Neural progenitor cell (in vitro differentiated cells): ENCODE measurements at regions not wholly inside any gene's neighbourhood (a gene's known extent, or its start where the extent isn't known, plus 50 kb on each side); places are given as distances from the start of the nearest gene placed in this dataset.

Source experiments
- DNase-seq: peaks from one replicate; pipeline ENCODE4 v3.0.0-alpha.2; 2016; ENCODE audit warnings: low spot score
- H2AFZ ChIP-seq: fragments of 200-600 bp; sonication (generic); replicated peaks from 2 replicates; pipeline ENCODE4 v1.6.1; 2016; ENCODE audit warnings: antibody characterized with exemption
- H3F3A ChIP-seq: fragments of 200-600 bp; sonication (generic); 2 replicates; pipeline ENCODE4 v1.6.1; 2016; ENCODE audit warnings: antibody characterized with exemption, low read depth
- H3K27ac ChIP-seq: fragments of 200-600 bp; sonication (generic); 2 replicates; pipeline ENCODE4 v1.5.1; 2016; ENCODE audit warnings: mild to moderate bottlenecking
- H3K27me3 ChIP-seq: fragments of 200-600 bp; sonication (generic); 2 replicates; pipeline ENCODE4 v1.6.1; 2016; ENCODE audit warnings: mild to moderate bottlenecking, moderate library complexity
- H3K36me3 ChIP-seq: fragments of 200-600 bp; sonication (generic); 2 replicates; pipeline ENCODE4 v1.5.1; 2016
- H3K4me1 ChIP-seq: fragments of 200-600 bp; sonication (generic); 2 replicates; pipeline ENCODE4 v1.6.1; 2016; ENCODE audit warnings: mixed run types
- H3K4me2 ChIP-seq: fragments of 200-600 bp; sonication (generic); 2 replicates; pipeline ENCODE4 v1.6.1; 2016
- H3K4me3 ChIP-seq: fragments of 200-600 bp; sonication (generic); 2 replicates; pipeline ENCODE4 v1.5.1; 2016
- H3K79me2 ChIP-seq: fragments of 200-600 bp; sonication (generic); 2 replicates; pipeline ENCODE4 v1.6.1; 2016; ENCODE audit warnings: low read depth
- H3K9ac ChIP-seq: fragments of 200-600 bp; sonication (generic); 2 replicates; pipeline ENCODE4 v1.6.1; 2016
- H3K9me3 ChIP-seq: fragments of 200-600 bp; sonication (generic); 2 replicates; pipeline ENCODE4 v1.5.1; 2016; ENCODE audit warnings: low read depth
- H4K20me1 ChIP-seq: fragments of 200-600 bp; sonication (generic); 2 replicates; pipeline ENCODE4 v1.6.1; 2016; ENCODE audit warnings: low read depth
- H3K27ac Mint-ChIP-seq: 3 replicates; pipeline ENCODE4 v1.8.0; 2021; ENCODE audit warnings: mixed read lengths
- H3K27me3 Mint-ChIP-seq: 2 replicates; pipeline ENCODE4 v1.8.0; 2022; ENCODE audit warnings: low read depth, mild to moderate bottlenecking, inconsistent platforms, moderate library complexity, mixed read lengths; ENCODE audit not compliant: insufficient read depth
- H3K36me3 Mint-ChIP-seq: 3 replicates; pipeline ENCODE4 v1.8.0; 2021; ENCODE audit warnings: mixed read lengths
- H3K4me1 Mint-ChIP-seq: 3 replicates; pipeline ENCODE4 v1.8.0; 2021; ENCODE audit warnings: mixed read lengths
- H3K4me3 Mint-ChIP-seq: 3 replicates; pipeline ENCODE4 v1.8.0; 2021; ENCODE audit warnings: mild to moderate bottlenecking, moderate library complexity, mixed read lengths
- H3K9me3 Mint-ChIP-seq: 3 replicates; pipeline ENCODE4 v1.8.0; 2020; ENCODE audit warnings: mixed read lengths
- EZH2 ChIP-seq: fragments of 200-600 bp; sonication (generic); IDR thresholded peaks from 2 replicates; pipeline ENCODE4 v1.6.1; 2017; ENCODE audit warnings: antibody characterized with exemption, mild to moderate bottlenecking, moderate library complexity
- EZH2phosphoT487 ChIP-seq: fragments of 200-600 bp; sonication (generic); IDR thresholded peaks from 2 replicates; pipeline ENCODE4 v1.6.1; 2017; ENCODE audit warnings: antibody characterized with exemption
- TF ChIP-seq, protein P1 (sequence below): fragments of 200-600 bp; sonication (generic); IDR thresholded peaks from 2 replicates; pipeline ENCODE4 v1.5.1; 2017; ENCODE audit warnings: antibody characterized with exemption, mild to moderate bottlenecking

DNA sequence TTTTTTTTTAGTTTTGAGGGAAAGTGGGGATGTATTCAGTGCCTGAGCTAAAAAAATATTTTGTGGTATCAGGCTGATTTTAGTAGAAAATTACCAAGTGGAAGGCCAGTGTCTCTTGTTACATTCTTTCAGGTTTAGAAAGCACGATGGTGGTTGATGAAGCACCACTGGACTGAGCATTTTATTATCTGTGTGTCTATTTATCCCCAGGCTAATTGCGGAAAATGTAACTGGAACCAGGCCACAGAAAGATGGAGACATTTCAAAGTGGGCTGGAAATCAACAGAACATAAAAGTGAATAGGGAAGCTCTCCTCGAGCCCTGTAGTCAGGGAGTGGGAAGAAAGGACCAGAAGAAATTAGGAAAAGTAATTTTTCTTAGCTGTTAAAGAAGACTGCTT is 261.0 kb downstream of the STK31 start:
- no peaks in the 10 kb centered on the region for H3K79me2 ChIP-seq
- peaks cover 6% of the 10 kb centered on the region for H3K27me3 Mint-ChIP-seq
- peaks cover 15% of the 10 kb centered on the region for H3K9me3 Mint-ChIP-seq
- no peak overlapping the region for H3K4me2 ChIP-seq
- no peaks in the 10 kb centered on the region for H3K36me3 Mint-ChIP-seq
- H3K4me3 ChIP-seq: no peak overlapping the region
- no peaks in the 10 kb centered on the region for H3K36me3 ChIP-seq
- no peak for DNase-seq
- peaks cover 9% of the 10 kb centered on the region for H3F3A ChIP-seq
- peaks cover 20% of the 10 kb centered on the region for H3K4me1 ChIP-seq
- H4K20me1 ChIP-seq: no peaks in the 10 kb centered on the region
- no peak overlapping the region for H3K27ac Mint-ChIP-seq
- H3K4me3 Mint-ChIP-seq: no peak overlapping the region
- no peak overlapping the region for H2AFZ ChIP-seq
- H3K4me1 Mint-ChIP-seq: peaks cover 21% of the 10 kb centered on the region
- no peak overlapping the region for H3K27ac ChIP-seq
- H3K27me3 ChIP-seq: no peaks in the 10 kb centered on the region
- no peak overlapping the region for H3K9ac ChIP-seq
- no peaks in the 10 kb centered on the region for H3K9me3 ChIP-seq
- TF ChIP-seq EZH2phosphoT487 (no peak), EZH2 (no peak)
- TF ChIP-seq, protein P1, sequence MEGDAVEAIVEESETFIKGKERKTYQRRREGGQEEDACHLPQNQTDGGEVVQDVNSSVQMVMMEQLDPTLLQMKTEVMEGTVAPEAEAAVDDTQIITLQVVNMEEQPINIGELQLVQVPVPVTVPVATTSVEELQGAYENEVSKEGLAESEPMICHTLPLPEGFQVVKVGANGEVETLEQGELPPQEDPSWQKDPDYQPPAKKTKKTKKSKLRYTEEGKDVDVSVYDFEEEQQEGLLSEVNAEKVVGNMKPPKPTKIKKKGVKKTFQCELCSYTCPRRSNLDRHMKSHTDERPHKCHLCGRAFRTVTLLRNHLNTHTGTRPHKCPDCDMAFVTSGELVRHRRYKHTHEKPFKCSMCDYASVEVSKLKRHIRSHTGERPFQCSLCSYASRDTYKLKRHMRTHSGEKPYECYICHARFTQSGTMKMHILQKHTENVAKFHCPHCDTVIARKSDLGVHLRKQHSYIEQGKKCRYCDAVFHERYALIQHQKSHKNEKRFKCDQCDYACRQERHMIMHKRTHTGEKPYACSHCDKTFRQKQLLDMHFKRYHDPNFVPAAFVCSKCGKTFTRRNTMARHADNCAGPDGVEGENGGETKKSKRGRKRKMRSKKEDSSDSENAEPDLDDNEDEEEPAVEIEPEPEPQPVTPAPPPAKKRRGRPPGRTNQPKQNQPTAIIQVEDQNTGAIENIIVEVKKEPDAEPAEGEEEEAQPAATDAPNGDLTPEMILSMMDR: no peak

DNA sequence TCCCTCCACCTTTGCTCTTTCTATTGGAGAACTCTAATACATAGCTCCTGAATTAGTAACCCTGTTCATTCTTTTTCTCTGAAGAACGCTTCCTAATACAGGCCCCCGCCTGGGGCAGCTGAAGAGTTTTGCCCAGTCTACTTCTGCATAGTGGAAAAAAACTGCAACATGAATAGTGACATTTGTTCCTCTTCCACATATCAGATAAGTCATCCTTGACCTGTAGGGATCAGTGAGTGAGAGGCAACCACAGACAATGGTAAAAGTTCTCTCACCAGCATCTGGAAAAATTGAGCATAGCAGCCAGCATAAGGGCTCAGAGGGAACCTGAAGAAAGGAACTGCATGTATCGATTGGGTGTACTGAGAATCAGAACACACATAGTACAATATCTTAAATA is 262.0 kb downstream of the STK31 start:
- Mint-ChIP-seq H3K4me1 (peaks cover 18% of the 10 kb centered on the region), H3K36me3 (no peaks in the 10 kb centered on the region), H3K9me3 (peaks cover 15% of the 10 kb centered on the region), H3K4me3 (no peak overlapping the region), H3K27me3 (peaks cover 6% of the 10 kb centered on the region), H3K27ac (no peak overlapping the region)
- peaks cover 20% of the 10 kb centered on the region for H3K4me1 ChIP-seq
- no peaks in the 10 kb centered on the region for H3K9me3 ChIP-seq
- no peaks in the 10 kb centered on the region for H3K27me3 ChIP-seq
- H3K36me3 ChIP-seq: no peaks in the 10 kb centered on the region
- H2AFZ ChIP-seq: no peak overlapping the region
- H3K79me2 ChIP-seq: no peaks in the 10 kb centered on the region
- no peak for DNase-seq
- H4K20me1 ChIP-seq: no peaks in the 10 kb centered on the region
- H3K4me3 ChIP-seq: no peak overlapping the region
- peaks cover 9% of the 10 kb centered on the region for H3F3A ChIP-seq
- no peak for TF ChIP-seq EZH2phosphoT487
- H3K4me2 ChIP-seq: no peak overlapping the region
- H3K27ac ChIP-seq: no peak overlapping the region
- H3K9ac ChIP-seq: no peak overlapping the region

DNA sequence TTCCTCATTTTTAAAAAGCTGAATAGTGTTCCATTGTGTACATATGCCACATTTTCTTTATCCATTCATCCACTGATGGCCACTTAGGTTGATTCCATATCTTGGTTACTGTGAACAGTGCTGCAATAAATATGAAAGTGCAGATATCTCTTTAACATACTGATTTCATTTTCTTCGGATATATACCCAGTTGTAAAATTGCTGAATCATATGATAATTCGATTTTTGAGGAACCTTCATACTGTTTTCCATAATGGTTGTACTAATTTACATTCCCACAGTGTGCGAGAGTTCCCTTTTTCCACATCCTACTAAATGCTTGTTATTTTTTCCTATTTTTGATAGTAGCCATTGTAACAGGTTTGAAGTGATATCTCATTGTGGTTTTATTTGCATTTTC is 263.2 kb downstream of the STK31 start:
- no peak overlapping the region for H3K4me3 ChIP-seq
- H3K9me3 ChIP-seq: no peaks in the 10 kb centered on the region
- no peak overlapping the region for H3K27ac ChIP-seq
- H3K27me3 ChIP-seq: no peaks in the 10 kb centered on the region
- H3K4me1 ChIP-seq: peaks cover 9% of the 10 kb centered on the region
- H2AFZ ChIP-seq: no peak overlapping the region
- TF ChIP-seq EZH2 (no peak), EZH2phosphoT487 (no peak)
- TF ChIP-seq, protein P1: no peak
- Mint-ChIP-seq H3K4me1 (peaks cover 6% of the 10 kb centered on the region), H3K27me3 (peaks cover 2% of the 10 kb centered on the region), H3K9me3 (peaks cover 15% of the 10 kb centered on the region), H3K27ac (no peak overlapping the region), H3K36me3 (no peaks in the 10 kb centered on the region), H3K4me3 (no peak overlapping the region)
- no peaks in the 10 kb centered on the region for H4K20me1 ChIP-seq
- H3F3A ChIP-seq: peaks cover 2% of the 10 kb centered on the region
- no peak overlapping the region for H3K4me2 ChIP-seq
- no peaks in the 10 kb centered on the region for H3K79me2 ChIP-seq
- no peak overlapping the region for H3K9ac ChIP-seq
- DNase-seq: no peak
- no peaks in the 10 kb centered on the region for H3K36me3 ChIP-seq

DNA sequence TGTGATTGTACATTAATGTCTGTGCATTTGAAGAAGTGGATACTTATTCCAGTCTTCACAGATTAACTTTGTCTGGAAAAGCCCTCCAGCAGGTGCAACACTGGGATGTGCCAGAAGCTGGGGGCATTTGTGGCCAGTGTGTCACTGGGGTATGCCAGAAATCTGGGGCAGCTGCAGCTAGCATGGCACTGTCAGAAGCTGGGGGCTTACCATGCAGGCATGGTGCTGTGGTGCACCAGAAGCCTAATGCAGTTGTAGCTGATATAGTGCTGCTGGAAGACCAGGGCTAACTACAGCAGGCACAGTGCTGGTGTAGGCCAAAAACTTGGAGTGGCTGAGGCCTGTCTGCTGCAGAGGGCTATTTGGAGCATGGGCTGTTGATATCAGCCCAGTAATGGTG is 270.1 kb downstream of the STK31 start:
- H3K36me3 Mint-ChIP-seq: no peaks in the 10 kb centered on the region
- TF ChIP-seq, protein P1: no peak
- TF ChIP-seq EZH2phosphoT487: no peak
- H2AFZ ChIP-seq: no peak overlapping the region

More for the DNA sequence above, 270.1 kb downstream of the STK31 start:
- Histone ChIP-seq H3K79me2 (no peaks in the 10 kb centered on the region), H3K36me3 (no peaks in the 10 kb centered on the region), H3K4me1 (no peaks in the 10 kb centered on the region), H3K27me3 (no peaks in the 10 kb centered on the region), H3K9me3 (no peaks in the 10 kb centered on the region), H4K20me1 (no peaks in the 10 kb centered on the region), H3K9ac (no peak overlapping the region), H3F3A (no peaks in the 10 kb centered on the region), H3K27ac (no peak overlapping the region), H3K4me3 (no peak overlapping the region), H3K4me2 (no peak overlapping the region)
- Mint-ChIP-seq H3K27ac (no peak overlapping the region), H3K27me3 (no peaks in the 10 kb centered on the region), H3K4me1 (no peaks in the 10 kb centered on the region), H3K4me3 (no peak overlapping the region), H3K9me3 (peaks cover 17% of the 10 kb centered on the region)
- no peak for DNase-seq
